Ectodermal cell (in vitro differentiated cells): ENCODE measurements at regions not wholly inside any gene's neighbourhood (a gene's known extent, or its start where the extent isn't known, plus 50 kb on each side); places are given as distances from the start of the nearest gene placed in this dataset.

Experiments used
- H3K27ac ChIP-seq: 2 replicates; pipeline ENCODE4 v1.7.0; 2013; ENCODE audit warnings: mild to moderate bottlenecking, low read depth, low read length; ENCODE audit not compliant: insufficient read depth, poor library complexity, severe bottlenecking
- H3K27me3 ChIP-seq: 2 replicates; pipeline ENCODE4 v1.7.0; 2013; ENCODE audit warnings: mild to moderate bottlenecking, low read length; ENCODE audit not compliant: insufficient read depth, control insufficient read depth, poor library complexity, severe bottlenecking
- H3K36me3 ChIP-seq: one replicate; pipeline ENCODE4 v1.7.0; 2013; ENCODE audit warnings: low read length; ENCODE audit not compliant: control insufficient read depth, insufficient read depth
- H3K4me1 ChIP-seq: one replicate; pipeline ENCODE4 v1.7.0; 2013; ENCODE audit warnings: low read length; ENCODE audit not compliant: control insufficient read depth, insufficient read depth
- H3K4me3 ChIP-seq: 2 replicates; pipeline ENCODE4 v1.7.0; 2013; ENCODE audit warnings: low read depth, low read length, control low read depth; ENCODE audit not compliant: insufficient read depth
- H3K9me3 ChIP-seq: 2 replicates; pipeline ENCODE4 v1.7.0; 2013; ENCODE audit warnings: mild to moderate bottlenecking, low read length, moderate library complexity; ENCODE audit not compliant: control insufficient read depth
- WGBS, 2 experiments: methylation state at CpG; one replicate each; pipeline ENCODE4 v1.1.7; 2013; ENCODE audit warnings: missing lambda C conversion rate in 2 of 2; 5-methylcytosine and 5-hydroxymethylcytosine counted together

- Histone ChIP-seq H3K9me3 (no peaks in the 10 kb centered on the region), H3K27me3 (no peaks in the 10 kb centered on the region), H3K4me3 (no peak overlapping the region), H3K36me3 (no peaks in the 10 kb centered on the region), H3K27ac (no peak overlapping the region), H3K4me1 (no peaks in the 10 kb centered on the region)
- 89 to 93% methylated on average over 2 of the region's 2 CpGs for WGBS, 2 experiments
These were observed 493.7 kb downstream of the ETS1 start for GRCh38 chr11:128093689-128094088.

GRCh38 chr11:128089962-128090361 lies 497.4 kb downstream of the ETS1 start:
- no peaks in the 10 kb centered on the region for H3K4me1 ChIP-seq
- H3K36me3 ChIP-seq, result no peaks in the 10 kb centered on the region
- H3K27me3 ChIP-seq, result no peaks in the 10 kb centered on the region
- no peak overlapping the region for H3K27ac ChIP-seq
- no peak overlapping the region for H3K4me3 ChIP-seq
- no peaks in the 10 kb centered on the region for H3K9me3 ChIP-seq
- WGBS, 2 experiments, result 60% methylated on average over 1 of the region's 1 CpG; no CpG with 5 or more reads in 1 of the 2 experiments

- Histone ChIP-seq H3K4me3 (no peak overlapping the region), H3K27ac (no peak overlapping the region), H3K27me3 (no peaks in the 10 kb centered on the region), H3K4me1 (no peaks in the 10 kb centered on the region), H3K9me3 (no peaks in the 10 kb centered on the region), H3K36me3 (no peaks in the 10 kb centered on the region)
- WGBS, 2 experiments, result 100% methylated on average over 2 of the region's 2 CpGs; no CpG with 5 or more reads in 1 of the 2 experiments
These were observed 500.6 kb downstream of the ETS1 start for GRCh38 chr11:128086794-128087193.

GRCh38 chr11:128085276-128085675 lies 502.1 kb downstream of the ETS1 start:
- no peaks in the 10 kb centered on the region for H3K4me1 ChIP-seq
- H3K4me3 ChIP-seq, result no peak overlapping the region
- H3K36me3 ChIP-seq, result no peaks in the 10 kb centered on the region
- WGBS, 2 experiments, result 45 to 52% methylated on average over 1 of the region's 1 CpG
- H3K27ac ChIP-seq, result no peak overlapping the region
- H3K9me3 ChIP-seq, result no peaks in the 10 kb centered on the region
- no peaks in the 10 kb centered on the region for H3K27me3 ChIP-seq

GRCh38 chr11:128082574-128082973 lies 504.8 kb downstream of the ETS1 start:
- Histone ChIP-seq H3K27ac (no peak overlapping the region), H3K9me3 (no peaks in the 10 kb centered on the region), H3K36me3 (no peaks in the 10 kb centered on the region), H3K4me1 (no peaks in the 10 kb centered on the region), H3K27me3 (no peaks in the 10 kb centered on the region), H3K4me3 (no peak overlapping the region)
- 91 to 95% methylated on average over 2 of the region's 2 CpGs for WGBS, 2 experiments

- WGBS, 2 experiments, result 91 to 100% methylated on average over 1 to 2 of the region's 2 CpGs
- Histone ChIP-seq H3K4me3 (no peak overlapping the region), H3K27me3 (no peaks in the 10 kb centered on the region), H3K4me1 (no peaks in the 10 kb centered on the region), H3K27ac (no peak overlapping the region), H3K9me3 (no peaks in the 10 kb centered on the region), H3K36me3 (no peaks in the 10 kb centered on the region)
These were observed 517.7 kb downstream of the ETS1 start for GRCh38 chr11:128069665-128070064.

GRCh38 chr11:128067780-128068179 lies 519.6 kb downstream of the ETS1 start:
- H3K27me3 ChIP-seq, result no peaks in the 10 kb centered on the region
- WGBS, 2 experiments, result 87% methylated on average over 1 of the region's 1 CpG

GRCh38 chr11:128066399-128066798 lies 521.0 kb downstream of the ETS1 start:
- Histone ChIP-seq H3K4me1 (no peaks in the 10 kb centered on the region), H3K27me3 (no peaks in the 10 kb centered on the region), H3K36me3 (no peaks in the 10 kb centered on the region), H3K9me3 (no peaks in the 10 kb centered on the region), H3K27ac (no peak overlapping the region), H3K4me3 (no peak overlapping the region)
- WGBS, 2 experiments, result 83% methylated on average over 1 of the region's 1 CpG; no CpG with 5 or more reads in 1 of the 2 experiments

More at GRCh38 chr11:128067780-128068179, 519.6 kb downstream of the ETS1 start:
- no peaks in the 10 kb centered on the region for H3K9me3 ChIP-seq
- no peaks in the 10 kb centered on the region for H3K4me1 ChIP-seq
- no peak overlapping the region for H3K27ac ChIP-seq
- no peaks in the 10 kb centered on the region for H3K36me3 ChIP-seq
- H3K4me3 ChIP-seq, result no peak overlapping the region

GRCh38 chr11:128061281-128061871 lies 526.0 kb downstream of the ETS1 start:
- WGBS, 2 experiments, result 77 to 82% methylated on average over 5 of the region's 5 CpGs
- H3K27ac ChIP-seq, result no peak overlapping the region
- H3K4me3 ChIP-seq, result no peak overlapping the region
- no peaks in the 10 kb centered on the region for H3K36me3 ChIP-seq
- no peaks in the 10 kb centered on the region for H3K27me3 ChIP-seq
- no peaks in the 10 kb centered on the region for H3K4me1 ChIP-seq
- no peaks in the 10 kb centered on the region for H3K9me3 ChIP-seq

GRCh38 chr11:128058580-128059208 lies 528.7 kb downstream of the ETS1 start:
- Histone ChIP-seq H3K27ac (no peak overlapping the region), H3K36me3 (no peaks in the 10 kb centered on the region), H3K27me3 (no peaks in the 10 kb centered on the region), H3K9me3 (no peaks in the 10 kb centered on the region), H3K4me3 (no peak overlapping the region), H3K4me1 (no peaks in the 10 kb centered on the region)
- WGBS, 2 experiments, result 95% methylated on average over 5 of the region's 5 CpGs
